H1 (cell line): ENCODE measurements at regions not wholly inside any gene's neighbourhood (a gene's known extent, or its start where the extent isn't known, plus 50 kb on each side); places are given as distances from the start of the nearest gene placed in this dataset.

ENCODE experiments used
- CTCF ChIA-PET: fragments of 300-600 bp; sonication (Branson Sonifier 250); formaldehyde crosslinking; loops from one replicate; lab custom pipeline; 2021; ENCODE audit not compliant: partially characterized antibody; lab: Charles Lee
- POLR2A ChIA-PET: fragments of 300-600 bp; sonication (Branson Sonifier 250); formaldehyde crosslinking; loops from one replicate; lab custom pipeline; 2021; ENCODE audit warnings: inconsistent platforms; ENCODE audit not compliant: partially characterized antibody; lab: Charles Lee
- DNase-seq, 2 experiments: peaks; one replicate each; pipeline versions ENCODE4 v3.0.0 to v3.0.0-alpha.2; 2010 to 2022; ENCODE audit warnings: low spot score in 2 of 2, low read depth in 1 of 2, mixed read lengths in 1 of 2
- FAIRE-seq: peaks from 2 replicates; lab custom pipeline; 2011; peaks lifted over from hg19 to GRCh38; lab: Jason Lieb, UNC
- H2AFZ ChIP-seq: 2 replicates; pipeline ENCODE4 v1.8.1; 2012; ENCODE audit warnings: low read length, inconsistent platforms
- H2AK5ac ChIP-seq: 2 replicates; pipeline ENCODE4 v1.6.1; 2013; ENCODE audit warnings: low read depth, low read length
- H2BK120ac ChIP-seq: replicated peaks from 2 replicates; pipeline ENCODE3; 2013; ENCODE audit warnings: low read depth, low read length, inconsistent platforms
- H2BK12ac ChIP-seq: 2 replicates; pipeline ENCODE4 v1.6.1; 2013; ENCODE audit warnings: low read depth, low read length
- H2BK15ac ChIP-seq: 2 replicates; pipeline ENCODE4 v1.6.1; 2013; ENCODE audit warnings: low read length
- H2BK20ac ChIP-seq: 2 replicates; pipeline ENCODE4 v1.6.1; 2013; ENCODE audit warnings: low read length
- H2BK5ac ChIP-seq: 2 replicates; pipeline ENCODE4 v1.6.1; 2013; ENCODE audit warnings: low read depth, low read length
- H3K14ac ChIP-seq: 2 replicates; pipeline ENCODE4 v1.6.1; 2013; ENCODE audit warnings: inconsistent platforms; ENCODE audit not compliant: insufficient read length
- H3K18ac ChIP-seq: 2 replicates; pipeline ENCODE4 v1.6.1; 2013; ENCODE audit warnings: low read length; ENCODE audit errors: extremely low read depth
- H3K23ac ChIP-seq: 2 replicates; pipeline ENCODE4 v1.6.1; 2013; ENCODE audit warnings: inconsistent platforms; ENCODE audit not compliant: insufficient read length
- H3K23me2 ChIP-seq: 2 replicates; pipeline ENCODE4 v1.6.1; 2013; ENCODE audit warnings: low read depth, low read length
- H3K27ac ChIP-seq: 2 replicates; pipeline ENCODE4 v1.6.1; 2011; ENCODE audit warnings: low read depth, low read length, inconsistent platforms
- H3K27me3 ChIP-seq, 4 experiments: replicated peaks in 1 of 4; 1 replicate in 1 of 4; 2 replicates in 3 of 4; pipeline versions ENCODE4 v1.6.1 to v1.8.1; 2011 to 2013; ENCODE audit warnings: low read length in 3 of 4, mild to moderate bottlenecking in 3 of 4, inconsistent platforms in 2 of 4, mixed read lengths in 2 of 4, moderate library complexity in 1 of 4; ENCODE audit not compliant: control insufficient read depth in 3 of 4, insufficient read depth in 3 of 4; ENCODE audit errors: extremely low read depth in 1 of 4
- H3K36me3 ChIP-seq, 4 experiments: 2 replicates each; pipeline versions ENCODE4 v1.6.1 to v1.8.1; 2011 to 2013; ENCODE audit warnings: mild to moderate bottlenecking in 4 of 4, low read length in 3 of 4, moderate library complexity in 2 of 4, control low read depth in 1 of 4, inconsistent platforms in 1 of 4; ENCODE audit not compliant: insufficient read depth in 4 of 4, control insufficient read depth in 2 of 4
- H3K4ac ChIP-seq: replicated peaks from 2 replicates; pipeline ENCODE3; 2013; ENCODE audit warnings: low read length, low read depth, mixed read lengths, inconsistent platforms; ENCODE audit not compliant: insufficient read length
- H3K4me1 ChIP-seq, 4 experiments: replicated peaks in 1 of 4; 1 replicate in 1 of 4; 2 replicates in 3 of 4; pipeline versions ENCODE4 v1.6.1 to v1.8.1; 2011 to 2013; ENCODE audit warnings: low read length in 3 of 4, inconsistent platforms in 2 of 4, mixed read lengths in 1 of 4; ENCODE audit not compliant: insufficient read depth in 4 of 4, control insufficient read depth in 3 of 4
- H3K4me2 ChIP-seq, 2 experiments: 2 replicates each; pipeline versions ENCODE4 v1.6.1 to v1.8.1; 2011 to 2013; ENCODE audit warnings: low read depth in 2 of 2, low read length in 2 of 2, control low read depth in 1 of 2, inconsistent platforms in 1 of 2, mild to moderate bottlenecking in 1 of 2; ENCODE audit not compliant: insufficient read depth in 1 of 2
- H3K4me3 ChIP-seq, 4 experiments: fragments of 200-600, 300-600 bp in 1 of 4; sonication (generic), shearing (Covaris generic), sonication (Bioruptor Twin) in 1 of 4; 2 replicates each; pipeline versions ENCODE4 v1.5.1 to v1.8.1; 2011 to 2016; ENCODE audit warnings: low read length in 4 of 4, low read depth in 3 of 4, control low read depth in 2 of 4, inconsistent platforms in 2 of 4, mild to moderate bottlenecking in 2 of 4, mixed read lengths in 1 of 4, moderate library complexity in 1 of 4; ENCODE audit not compliant: insufficient read depth in 2 of 4; ENCODE audit errors: extremely low read depth in 1 of 4
- H3K56ac ChIP-seq: replicated peaks from 2 replicates; pipeline ENCODE3; 2013; ENCODE audit warnings: low read depth, mild to moderate bottlenecking, mixed read lengths, low read length, inconsistent platforms; ENCODE audit not compliant: insufficient read length
- H3K79me1 ChIP-seq: 2 replicates; pipeline ENCODE4 v1.6.1; 2013; ENCODE audit warnings: low read depth, low read length, control low read depth
- H3K79me2 ChIP-seq, 2 experiments: 2 replicates each; pipeline versions ENCODE4 v1.6.1 to v1.8.1; 2012 to 2013; ENCODE audit warnings: low read length in 2 of 2, mild to moderate bottlenecking in 2 of 2, inconsistent platforms in 1 of 2; ENCODE audit not compliant: insufficient read depth in 2 of 2, control insufficient read depth in 1 of 2
- H3K9ac ChIP-seq, 4 experiments: replicated peaks in 1 of 4; 1 replicate in 1 of 4; 2 replicates in 3 of 4; pipeline versions ENCODE4 v1.6.1 to v1.8.1; 2011 to 2013; ENCODE audit warnings: low read depth in 3 of 4, low read length in 3 of 4, control low read depth in 2 of 4, mild to moderate bottlenecking in 2 of 4, moderate library complexity in 2 of 4, inconsistent platforms in 1 of 4; ENCODE audit errors: extremely low read depth in 1 of 4
- H3K9me3 ChIP-seq, 2 experiments: 2 replicates each; pipeline versions ENCODE4 v1.6.1 to v1.8.1; 2012 to 2013; ENCODE audit warnings: mild to moderate bottlenecking in 2 of 2, moderate library complexity in 2 of 2, control low read depth in 1 of 2, inconsistent platforms in 1 of 2, low read depth in 1 of 2, low read length in 1 of 2, mixed read lengths in 1 of 2; ENCODE audit not compliant: insufficient read depth in 2 of 2
- H4K20me1 ChIP-seq, 2 experiments: replicated peaks in 1 of 2; 2 replicates each; pipeline versions ENCODE3 to v1.8.1; 2011 to 2013; ENCODE audit warnings: inconsistent platforms in 2 of 2, low read length in 2 of 2, mild to moderate bottlenecking in 1 of 2; ENCODE audit not compliant: insufficient read depth in 2 of 2, control insufficient read depth in 1 of 2
- H4K5ac ChIP-seq: 2 replicates; pipeline ENCODE4 v1.6.1; 2013; ENCODE audit warnings: low read length, low read depth, mixed read lengths, inconsistent platforms; ENCODE audit not compliant: insufficient read length
- H4K8ac ChIP-seq: 2 replicates; pipeline ENCODE4 v1.8.0; 2013; ENCODE audit warnings: mild to moderate bottlenecking, moderate library complexity, low read length, inconsistent platforms; ENCODE audit not compliant: insufficient read depth; ENCODE audit errors: extremely low read depth
- H4K91ac ChIP-seq: replicated peaks from 2 replicates; pipeline ENCODE3; 2013; ENCODE audit warnings: low read length, mixed read lengths, inconsistent platforms; ENCODE audit not compliant: insufficient read length
- ATF2 ChIP-seq: IDR thresholded peaks from 2 replicates; pipeline ENCODE4 v1.6.1; 2012; ENCODE audit warnings: low read length, inconsistent platforms
- CEBPB ChIP-seq: IDR thresholded peaks from 2 replicates; pipeline ENCODE4 v1.6.1; 2012; ENCODE audit warnings: low read depth, low read length
- CTBP2 ChIP-seq: IDR thresholded peaks from 2 replicates; pipeline ENCODE4 v1.7.0; 2011; ENCODE audit warnings: borderline replicate concordance, mild to moderate bottlenecking, moderate library complexity, mixed read lengths, low read length; ENCODE audit not compliant: insufficient read depth, insufficient read length
- EGR1 ChIP-seq: IDR thresholded peaks from 2 replicates; pipeline ENCODE4 v1.6.1; 2011; ENCODE audit warnings: low read depth, low read length, borderline replicate concordance
- EP300 ChIP-seq, 2 experiments: IDR thresholded peaks; 1 replicate in 1 of 2; 2 replicates in 1 of 2; pipeline ENCODE4 v1.6.1; 2011 to 2012; ENCODE audit warnings: low read depth in 2 of 2, low read length in 2 of 2, mild to moderate bottlenecking in 2 of 2, borderline replicate concordance in 1 of 2, inconsistent platforms in 1 of 2, moderate library complexity in 1 of 2
- NANOG ChIP-seq: IDR thresholded peaks from 2 replicates; pipeline ENCODE4 v1.6.1; 2011; ENCODE audit warnings: low read length, low read depth, mild to moderate bottlenecking, inconsistent platforms; ENCODE audit not compliant: insufficient read depth, poor library complexity, severe bottlenecking
- POU5F1 ChIP-seq: IDR thresholded peaks from 2 replicates; pipeline ENCODE4 v1.6.1; 2011; ENCODE audit warnings: low read depth, mild to moderate bottlenecking, low read length, moderate library complexity
- RBBP5 ChIP-seq: IDR thresholded peaks from 2 replicates; pipeline ENCODE4 v1.7.1; 2012; ENCODE audit warnings: low read depth, mild to moderate bottlenecking, inconsistent platforms, low read length, moderate library complexity, borderline replicate concordance
- RFX5 ChIP-seq: IDR thresholded peaks from 2 replicates; pipeline ENCODE4 v1.6.1; 2011; ENCODE audit warnings: low read depth, low read length, improper control_type of control experiment, borderline replicate concordance
- RXRA ChIP-seq: IDR thresholded peaks from 2 replicates; pipeline ENCODE4 v1.6.1; 2011; ENCODE audit warnings: low read depth, mild to moderate bottlenecking, low read length, moderate library complexity; ENCODE audit not compliant: insufficient read depth
- SIRT6 ChIP-seq: IDR thresholded peaks from one replicate; pipeline ENCODE4 v1.7.1; 2012; ENCODE audit warnings: low read length, inconsistent platforms
- SP4 ChIP-seq: IDR thresholded peaks from 2 replicates; pipeline ENCODE4 v1.6.1; 2012; ENCODE audit warnings: low read length, inconsistent platforms
- SRF ChIP-seq: IDR thresholded peaks from 2 replicates; pipeline ENCODE4 v1.6.1; 2011; ENCODE audit warnings: mild to moderate bottlenecking, low read depth, low read length, moderate library complexity
- WGBS, 2 experiments: shearing (Covaris generic) in 1 of 2; methylation state at CpG; one replicate each; pipeline versions ENCODE4 v1.1.6 to v1.1.7; 2013 to 2015; ENCODE audit warnings: low lambda C conversion rate in 2 of 2, mixed read lengths in 2 of 2, inconsistent platforms in 1 of 2, low coverage in 1 of 2, missing lambda C conversion rate in 1 of 2; ENCODE audit not compliant: insufficient replicate concordance in 2 of 2, insufficient coverage in 1 of 2, insufficient read length in 1 of 2; ENCODE audit errors: extremely low coverage in 1 of 2, missing lambda C conversion rate in 1 of 2; 5-methylcytosine and 5-hydroxymethylcytosine counted together

DNA sequence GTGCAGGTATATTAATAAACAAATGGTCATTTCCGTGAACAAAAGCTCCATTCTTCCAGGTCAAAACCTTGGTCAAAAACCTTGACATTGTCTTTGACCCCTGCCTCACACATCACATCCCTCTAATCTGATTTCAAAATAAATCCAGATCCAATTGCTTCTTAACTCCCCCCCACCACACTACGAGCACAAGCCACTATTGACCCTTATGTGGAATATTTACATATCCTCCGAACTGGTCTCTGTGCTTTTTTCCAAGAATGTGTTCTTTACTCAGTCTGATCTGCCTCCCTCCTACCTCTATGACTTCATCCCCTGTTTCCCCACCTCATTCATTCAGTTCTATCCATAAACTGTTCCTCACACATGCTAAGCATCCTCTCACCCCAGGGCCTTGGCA lies 313.6 kb upstream of the NPVF start:
- Histone ChIP-seq H4K91ac (no peak overlapping the region), H3K79me2 (no peaks in the 10 kb centered on the region), H3K14ac (no peak overlapping the region), H4K5ac (no peak overlapping the region), H3K4me1 (no peaks in the 10 kb centered on the region), H2AFZ (no peak overlapping the region), H3K4ac (no peak overlapping the region), H3K56ac (no peak overlapping the region), H3K79me1 (no peaks in the 10 kb centered on the region), H3K36me3 (no peaks in the 10 kb centered on the region), H3K23ac (no peak overlapping the region), H3K27me3 (no peaks in the 10 kb centered on the region), H3K4me3 (no peak overlapping the region), H2BK120ac (no peak overlapping the region), H2BK5ac (no peak overlapping the region), H3K9ac (no peak overlapping the region), H2BK15ac (no peak overlapping the region), H4K20me1 (no peaks in the 10 kb centered on the region), H3K23me2 (no peaks in the 10 kb centered on the region), H2BK20ac (no peak overlapping the region), H4K8ac (no peak overlapping the region), H2AK5ac (no peak overlapping the region), H3K18ac (no peak overlapping the region), H3K27ac (no peak overlapping the region), H3K9me3 (no peaks in the 10 kb centered on the region), H3K4me2 (no peak overlapping the region), H2BK12ac (no peak overlapping the region)
- no peak for DNase-seq
- FAIRE-seq: no peak
- CTCF ChIA-PET: interaction anchor here (1.3 to 2.0 kb wide), 2 partner anchors 10 to 24 kb away, joined by 4 read pairs; no protein-coding TSS in a partner anchor
- POLR2A ChIA-PET: no interaction called here
- WGBS, 2 experiments: 90% methylated on average over 3 of the region's 3 CpGs; no CpG with 5 or more reads in 1 of the 2 experiments
- no peak for TF ChIP-seq CTBP2
- no peak for TF ChIP-seq POU5F1
- no peak for TF ChIP-seq EGR1
- no peak for TF ChIP-seq RBBP5
- TF ChIP-seq RXRA: no peak
- TF ChIP-seq EP300 (IDR thresholded peaks at IDR 0.05; ENCODE audit: borderline replicate concordance in 1 of 2, low read depth in 2 of 2, low read length in 2 of 2): no peak
- no peak for TF ChIP-seq RFX5
- TF ChIP-seq ATF2: no peak
- no peak for TF ChIP-seq SIRT6
- no peak for TF ChIP-seq NANOG
- TF ChIP-seq CEBPB: no peak
- TF ChIP-seq SP4: no peak
- TF ChIP-seq SRF: no peak
